ENCODE measurements at regions not wholly inside any gene's neighbourhood (a gene's known extent, or its start where the extent isn't known, plus 50 kb on each side); places are given as distances from the start of the nearest gene placed in this dataset.

DNA sequence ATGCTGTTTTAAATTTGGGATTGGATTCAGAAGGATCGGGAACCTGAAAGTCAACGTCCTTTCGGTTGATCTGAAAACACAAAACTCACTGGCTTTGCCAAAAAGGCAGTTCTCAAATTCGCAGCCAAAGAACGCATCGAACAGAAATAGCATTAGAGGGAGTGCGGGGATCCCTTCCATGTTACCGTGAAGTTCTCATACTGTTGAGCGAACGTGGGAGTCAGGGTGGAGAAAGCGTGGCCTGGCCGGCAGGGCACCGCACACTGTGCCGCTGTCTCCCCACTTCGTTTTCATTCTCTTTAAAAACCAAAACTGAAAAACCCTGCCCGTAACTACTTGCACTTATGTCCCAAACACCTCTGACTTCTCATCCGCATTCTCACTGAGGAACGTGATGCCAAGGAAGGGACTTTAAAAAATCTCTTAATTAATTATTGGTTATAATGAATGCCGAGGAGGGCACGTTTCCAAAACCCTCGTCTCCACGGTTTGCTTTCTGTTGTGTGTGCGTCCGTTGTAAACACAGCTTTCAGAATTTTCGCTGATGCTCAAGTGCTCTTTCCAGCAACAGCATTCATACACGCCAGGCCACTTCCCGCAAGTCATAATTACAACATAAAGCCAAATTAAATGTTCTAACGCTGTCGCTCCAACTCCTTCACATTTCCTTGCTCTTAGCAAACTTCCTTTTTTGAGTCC, 60.9 kb upstream of the TWIST2 start:
- no peak for TF ChIP-seq ISL1 (CRISPR knock-in tag; IDR thresholded peaks at IDR 0.05)
- ATAC-seq = no peak

- TF ChIP-seq BACH2 (CRISPR knock-in tag; IDR thresholded peaks at IDR 0.05; ENCODE audit: borderline replicate concordance) = no peak
- no peak for TF ChIP-seq ZFP30 (CRISPR knock-in tag; IDR thresholded peaks at IDR 0.05)
- TF ChIP-seq ZNF8 (CRISPR knock-in tag; IDR thresholded peaks at IDR 0.05) = no peak
- no peak for TF ChIP-seq OSR1 (CRISPR knock-in tag; IDR thresholded peaks at IDR 0.05)
- no peak for TF ChIP-seq ARNTL (CRISPR knock-in tag; IDR thresholded peaks at IDR 0.05; ENCODE audit: borderline replicate concordance, low read depth)
- no peak for TF ChIP-seq CREB5 (CRISPR knock-in tag; IDR thresholded peaks at IDR 0.05; ENCODE audit: low read depth)
- TF ChIP-seq RARB (CRISPR knock-in tag; IDR thresholded peaks at IDR 0.05) = no peak
- no peak for TF ChIP-seq GLIS3 (CRISPR knock-in tag; IDR thresholded peaks at IDR 0.05)
- TF ChIP-seq TSHZ2 (CRISPR knock-in tag; IDR thresholded peaks at IDR 0.05) = no peak
- no peak for TF ChIP-seq CSDC2 (CRISPR knock-in tag; IDR thresholded peaks at IDR 0.05)
- no peak for TF ChIP-seq TOX (CRISPR knock-in tag; IDR thresholded peaks at IDR 0.05; ENCODE audit: borderline replicate concordance)
- TF ChIP-seq PPARA (CRISPR knock-in tag; IDR thresholded peaks at IDR 0.05; ENCODE audit: borderline replicate concordance) = no peak
- no peak for TF ChIP-seq ISL1 (CRISPR knock-in tag; IDR thresholded peaks at IDR 0.05)
- no peak for ATAC-seq
Measured at GRCh38 chr2:238787501-238787900, 60.4 kb upstream of the TWIST2 start.

DNA sequence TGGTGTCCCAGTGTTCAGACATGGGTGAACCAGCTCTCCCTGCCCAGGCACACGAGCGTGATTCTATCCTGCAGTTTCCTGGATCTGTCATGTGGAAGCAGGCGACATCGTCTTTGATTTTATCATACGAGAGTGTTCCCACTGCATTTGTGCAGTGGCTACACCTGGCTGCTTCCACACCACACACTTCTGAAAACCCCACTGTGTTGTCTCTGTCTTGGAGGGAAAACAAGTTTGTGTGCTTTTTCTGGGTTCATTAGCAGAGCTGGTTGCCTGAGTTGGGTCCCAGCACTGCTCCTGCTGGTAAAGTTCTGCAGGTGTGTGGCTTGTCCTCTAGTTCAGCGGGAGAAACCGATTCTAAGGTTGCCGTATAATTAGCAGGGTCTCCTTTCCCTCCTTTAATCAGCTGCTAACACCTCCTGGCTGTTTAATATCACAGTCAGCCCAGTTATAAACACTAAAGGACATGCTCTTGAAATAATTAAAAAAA, 58.5 kb upstream of the TWIST2 start:
- no peak for ATAC-seq
- TF ChIP-seq OSR1 (CRISPR knock-in tag; IDR thresholded peaks at IDR 0.05) (no peak), TSHZ2 (CRISPR knock-in tag; IDR thresholded peaks at IDR 0.05) (no peak), TOX (CRISPR knock-in tag; IDR thresholded peaks at IDR 0.05; ENCODE audit: borderline replicate concordance) (no peak), PATZ1 (CRISPR knock-in tag; IDR thresholded peaks at IDR 0.05; ENCODE audit: borderline replicate concordance) (no peak), GLIS3 (CRISPR knock-in tag; IDR thresholded peaks at IDR 0.05) (no peak)

DNA sequence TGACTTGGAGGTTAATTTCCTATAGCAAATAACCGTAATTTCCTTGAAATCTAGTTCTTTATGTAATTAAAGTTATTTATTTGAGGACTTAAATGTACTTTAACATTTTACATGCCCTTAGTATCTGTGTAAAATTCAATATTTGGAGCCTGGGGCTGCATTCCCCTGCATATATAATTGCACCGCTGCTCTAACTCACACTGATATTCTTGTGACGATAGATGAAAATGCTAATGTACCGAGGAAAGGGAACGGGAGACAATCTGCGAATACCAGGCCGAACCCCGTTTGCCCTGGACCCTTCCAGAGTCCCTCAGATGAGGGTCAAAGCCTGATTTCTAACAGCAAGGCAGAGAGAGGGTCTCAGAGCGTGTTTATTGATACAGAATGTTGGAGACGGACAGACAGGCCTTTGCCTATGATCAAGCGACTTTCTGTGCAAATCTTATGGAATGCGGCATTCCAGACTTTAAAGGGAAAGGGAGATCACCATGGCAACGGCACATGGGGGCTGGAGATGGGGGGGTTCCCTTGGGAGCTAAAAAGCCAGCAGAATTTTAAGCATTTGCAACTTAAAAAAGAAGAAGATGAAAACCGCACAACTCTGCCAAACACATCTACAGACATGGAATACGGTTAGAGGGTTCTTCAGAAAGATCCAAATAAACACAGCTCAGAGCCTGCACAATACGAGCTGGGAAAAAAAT, 57.6 kb upstream of the TWIST2 start:
- no peak for ATAC-seq
- no peak for TF ChIP-seq OSR1 (CRISPR knock-in tag; IDR thresholded peaks at IDR 0.05)
- TF ChIP-seq ISL1 (CRISPR knock-in tag; IDR thresholded peaks at IDR 0.05) = no peak
- no peak for TF ChIP-seq BACH2 (CRISPR knock-in tag; IDR thresholded peaks at IDR 0.05; ENCODE audit: borderline replicate concordance)
- no peak for TF ChIP-seq CREB5 (CRISPR knock-in tag; IDR thresholded peaks at IDR 0.05; ENCODE audit: low read depth)
- no peak for TF ChIP-seq PATZ1 (CRISPR knock-in tag; IDR thresholded peaks at IDR 0.05; ENCODE audit: borderline replicate concordance)
- TF ChIP-seq TOX (CRISPR knock-in tag; IDR thresholded peaks at IDR 0.05; ENCODE audit: borderline replicate concordance) = no peak
- TF ChIP-seq ZNF8 (CRISPR knock-in tag; IDR thresholded peaks at IDR 0.05) = no peak
- TF ChIP-seq ZFP30 (CRISPR knock-in tag; IDR thresholded peaks at IDR 0.05) = no peak
- TF ChIP-seq TSHZ2 (CRISPR knock-in tag; IDR thresholded peaks at IDR 0.05) = no peak
- no peak for TF ChIP-seq ARNTL (CRISPR knock-in tag; IDR thresholded peaks at IDR 0.05; ENCODE audit: borderline replicate concordance, low read depth)
- TF ChIP-seq CSDC2 (CRISPR knock-in tag; IDR thresholded peaks at IDR 0.05) = no peak
- TF ChIP-seq TCF4 (CRISPR knock-in tag; IDR thresholded peaks at IDR 0.05; ENCODE audit: borderline replicate concordance) = no peak
- no peak for TF ChIP-seq SNAI2 (CRISPR knock-in tag; IDR thresholded peaks at IDR 0.05)
